GM19025 (cell line): ENCODE measurements at regions not wholly inside any gene's neighbourhood (a gene's known extent, or its start where the extent isn't known, plus 50 kb on each side); places are given as distances from the start of the nearest gene placed in this dataset.

Source experiments
- ATAC-seq: cut with Tn5 transposase; IDR thresholded peaks from one replicate; pipeline ENCODE4 v1.9.1; 2021; ENCODE audit warnings: mild to moderate bottlenecking, low read depth, moderate library complexity; ENCODE audit not compliant: unreplicated experiment

DNA sequence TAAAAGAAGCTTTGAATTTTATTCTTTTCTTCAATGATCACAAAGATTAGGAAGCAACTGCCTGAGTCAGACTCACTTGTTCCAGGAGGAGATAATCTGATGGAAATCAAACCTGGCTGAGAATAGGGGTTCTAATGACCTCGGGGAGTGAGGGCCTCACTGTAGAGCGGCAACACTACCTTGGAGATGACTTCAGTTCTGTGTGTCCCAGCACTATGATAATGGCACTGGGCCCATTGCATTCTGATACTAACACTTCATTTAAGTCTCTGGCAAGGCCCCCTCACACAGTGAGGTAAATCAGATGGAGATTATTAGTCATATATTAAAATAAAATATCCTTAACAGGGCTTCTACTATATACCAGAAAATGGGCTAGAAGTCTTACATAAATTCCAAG lies 233.3 kb upstream of the EGLN3 start:
- ATAC-seq, result no peak

- no peak for ATAC-seq
Measured at GRCh38 chr14:34183478-34183877, 232.6 kb upstream of the EGLN3 start.

DNA sequence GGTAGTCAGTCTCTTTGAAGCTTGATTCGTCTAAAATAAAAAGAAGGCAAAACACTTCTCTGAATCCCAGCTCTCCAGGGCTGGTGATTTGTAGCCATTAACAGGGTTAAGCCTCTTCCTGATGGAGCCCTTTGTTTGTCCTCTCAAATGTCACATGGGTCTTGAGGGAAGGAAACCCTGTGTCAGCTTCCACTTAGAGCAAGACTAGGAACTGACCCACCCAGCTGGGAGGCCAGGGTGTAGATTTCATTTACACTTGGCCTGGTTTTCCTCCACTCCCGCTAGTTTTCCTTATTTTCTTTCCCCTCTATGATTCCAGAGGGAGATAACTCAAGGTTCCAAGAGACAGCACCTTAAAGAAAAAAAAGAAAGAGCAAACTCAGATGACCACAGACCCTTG lies 230.5 kb upstream of the EGLN3 start:
- no peak for ATAC-seq

DNA sequence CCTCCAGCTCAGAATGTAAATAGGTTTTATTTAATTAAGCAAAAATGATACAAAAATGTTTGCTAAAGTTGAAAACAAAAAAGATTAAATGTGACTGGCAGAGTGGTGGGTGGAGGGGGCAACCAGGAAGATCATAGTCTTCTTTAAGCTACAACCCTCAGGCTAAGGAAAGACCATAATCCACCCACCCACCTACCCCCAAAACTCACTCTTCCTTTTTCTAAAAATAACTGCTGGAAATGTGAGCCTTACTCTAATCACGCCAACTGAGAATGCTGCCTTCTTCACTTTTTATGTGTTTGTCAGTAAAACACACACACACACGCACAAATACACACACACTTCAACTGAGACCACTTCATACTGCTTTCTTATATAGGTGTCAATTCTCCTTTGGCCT lies 230.0 kb upstream of the EGLN3 start:
- no peak for ATAC-seq

DNA sequence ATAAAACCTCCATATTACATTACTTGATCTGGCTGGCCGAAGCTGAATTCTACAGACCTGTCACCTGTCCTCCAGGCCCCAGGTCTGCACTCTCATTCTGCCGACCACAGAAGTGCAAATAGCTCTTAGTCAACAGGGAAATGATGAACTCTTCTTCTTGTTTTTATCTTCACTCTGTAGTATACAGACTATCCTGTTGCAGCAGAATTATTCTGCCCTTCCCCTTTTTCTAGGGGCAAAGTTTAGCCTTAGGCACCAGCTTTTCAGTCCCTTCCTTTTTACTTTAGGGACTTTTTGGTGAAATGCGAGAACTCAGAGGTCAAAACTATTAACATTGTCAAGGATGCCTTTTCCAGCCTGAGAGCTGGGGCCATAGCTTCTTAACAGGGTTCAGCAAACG lies 229.6 kb upstream of the EGLN3 start:
- no peak for ATAC-seq

GRCh38 chr14:34179727-34180126 lies 228.9 kb upstream of the EGLN3 start:
- no peak for ATAC-seq

DNA sequence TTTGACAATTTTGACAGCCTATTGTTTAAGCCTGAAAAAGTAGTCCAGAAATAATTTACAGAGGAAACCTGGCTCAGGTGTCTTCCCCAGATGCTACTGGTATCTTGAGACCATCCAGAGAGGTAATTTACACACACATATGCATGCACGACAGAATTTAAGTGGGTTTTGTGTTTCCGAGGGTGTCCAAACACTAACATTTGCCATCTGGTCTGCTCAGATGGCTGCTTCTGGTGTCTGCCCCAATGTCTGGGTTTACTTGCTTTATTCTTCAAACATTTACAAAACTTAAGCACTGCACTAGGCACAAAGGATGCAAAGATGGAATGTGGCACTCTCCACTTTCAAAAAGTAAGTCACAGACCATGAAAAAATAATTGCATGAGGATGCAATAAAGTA lies 226.6 kb upstream of the EGLN3 start:
- no peak for ATAC-seq

DNA sequence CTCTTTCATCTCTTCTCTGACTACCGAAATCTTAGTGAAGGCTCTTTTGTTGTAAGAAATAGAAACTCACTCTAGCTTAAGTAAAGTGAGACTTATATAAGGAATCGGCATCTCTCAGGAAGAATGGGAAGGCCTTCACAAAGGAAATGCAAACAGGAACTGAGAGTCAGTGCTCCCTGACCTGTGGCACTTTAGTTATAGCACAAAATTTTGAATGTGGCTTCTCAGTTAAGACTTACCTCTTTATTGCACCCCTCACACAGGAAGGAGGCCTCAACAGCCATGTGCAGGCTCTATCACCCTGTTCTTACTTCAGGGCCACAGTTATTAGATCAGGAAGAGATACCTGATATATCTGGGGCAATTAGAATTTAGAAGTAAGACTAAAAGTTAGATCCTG lies 224.7 kb upstream of the EGLN3 start:
- ATAC-seq, result no peak

DNA sequence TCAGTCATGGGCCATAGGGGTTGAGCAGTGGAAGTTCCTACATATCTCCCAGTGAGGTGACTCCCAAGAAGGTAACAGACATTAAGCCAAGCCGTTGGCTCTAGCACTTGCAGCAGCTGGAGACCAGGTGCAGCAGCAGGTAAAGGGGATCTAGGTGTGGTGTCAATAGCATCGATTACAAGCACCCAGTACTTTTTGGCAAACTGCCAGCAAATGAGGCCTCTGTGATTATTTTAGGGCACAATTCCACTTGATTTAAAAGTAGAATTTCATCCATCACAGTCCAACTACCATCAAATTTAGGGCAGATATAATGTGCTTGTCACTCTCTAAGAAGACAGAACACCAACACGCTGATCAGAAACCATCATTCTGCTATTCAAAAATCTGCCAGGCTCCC lies 224.1 kb upstream of the EGLN3 start:
- ATAC-seq, result no peak

DNA sequence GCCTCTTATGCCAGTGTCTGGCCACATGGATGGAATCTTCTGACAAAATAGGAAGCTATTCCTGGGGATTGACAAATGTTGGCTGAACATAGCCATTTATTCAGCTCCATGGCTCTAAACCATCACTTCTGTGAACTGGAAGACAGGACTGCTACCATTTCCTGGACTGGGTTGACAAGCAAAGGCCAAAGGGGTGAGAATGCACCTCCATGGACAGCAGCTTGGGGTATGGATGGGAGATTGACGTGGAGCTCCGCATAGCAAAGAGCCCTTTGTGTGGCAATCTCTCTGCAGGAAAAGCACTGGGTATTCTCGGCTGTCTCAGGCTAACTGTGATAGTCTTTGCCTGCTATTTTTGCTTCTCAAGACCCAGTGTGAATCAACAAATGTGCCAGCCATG lies 223.0 kb upstream of the EGLN3 start:
- no peak for ATAC-seq

- no peak for ATAC-seq
Measured at GRCh38 chr14:34172550-34173368, 221.9 kb upstream of the EGLN3 start.

- ATAC-seq, result no peak
Measured at GRCh38 chr14:34172173-34172451, 221.2 kb upstream of the EGLN3 start.

DNA sequence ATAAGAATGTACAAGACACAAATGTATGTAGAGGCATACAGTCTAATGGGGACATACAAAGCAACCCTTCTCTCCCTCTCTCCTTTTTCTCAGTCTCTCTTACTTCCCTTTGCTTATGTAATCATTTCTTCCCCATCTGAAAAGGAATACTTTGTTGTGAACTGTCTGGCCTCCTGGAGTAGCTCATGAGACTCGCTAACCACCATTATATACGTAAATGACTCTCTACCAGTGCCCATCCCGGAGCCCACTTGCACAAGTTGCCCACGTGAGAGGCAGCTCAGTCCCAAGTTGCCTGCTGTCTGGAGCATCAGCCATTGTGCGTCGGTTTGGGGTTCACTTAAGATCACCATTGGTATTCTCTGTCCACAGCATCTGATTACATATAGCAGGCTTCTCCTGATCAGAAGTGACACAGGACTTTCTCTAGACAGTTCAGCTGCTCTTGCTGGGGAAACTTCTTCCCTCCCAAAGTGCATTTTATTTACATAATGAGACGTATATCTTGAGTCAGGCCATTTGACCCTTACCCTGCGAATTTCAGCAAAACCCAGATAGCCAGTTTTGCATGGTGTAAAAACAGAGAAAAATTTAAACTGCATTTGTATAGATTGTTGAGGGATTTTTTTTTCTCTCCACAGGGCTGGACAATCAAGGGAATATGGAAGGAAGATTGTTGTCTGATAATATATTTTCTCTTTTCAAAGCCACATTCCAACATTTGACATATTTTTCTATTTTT lies 220.7 kb upstream of the EGLN3 start:
- no peak for ATAC-seq

DNA sequence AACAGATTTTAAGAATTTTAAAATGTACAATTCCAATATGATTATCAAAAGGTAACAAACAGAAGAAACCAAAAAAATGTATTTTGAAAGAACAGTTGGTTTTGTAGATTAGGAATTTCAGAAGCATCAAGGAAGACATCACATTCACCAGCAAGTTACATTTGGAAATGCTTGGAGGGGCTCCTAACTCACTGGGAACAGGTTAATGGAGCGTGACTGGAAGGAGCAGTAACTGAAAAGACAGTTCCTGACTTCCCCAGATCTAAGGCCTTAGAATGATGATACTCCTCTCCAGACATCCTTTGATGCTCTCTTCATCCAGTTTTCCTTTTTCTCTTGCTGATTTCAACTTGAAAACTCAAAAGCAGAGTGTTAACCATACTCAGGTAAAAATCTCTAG lies 220.0 kb upstream of the EGLN3 start:
- ATAC-seq, result no peak

DNA sequence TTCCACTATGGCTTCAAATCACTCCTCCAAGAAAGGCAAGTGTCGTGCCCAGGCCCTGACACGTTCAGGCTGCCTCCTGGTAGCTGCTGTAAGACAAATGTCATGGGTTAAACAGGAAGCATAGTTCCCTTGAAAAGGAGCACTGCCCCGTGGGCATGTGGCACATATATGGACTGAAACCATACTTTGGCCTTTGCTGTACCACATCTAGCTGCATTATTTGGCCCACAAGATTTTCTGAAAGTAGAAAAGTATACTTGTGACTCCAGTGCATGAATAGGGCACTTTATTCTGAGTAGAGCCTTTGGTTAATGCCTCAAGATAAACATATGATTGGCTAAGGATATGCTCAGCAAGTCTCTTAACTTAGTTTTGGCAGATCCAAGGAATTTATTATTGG lies 218.7 kb upstream of the EGLN3 start:
- no peak for ATAC-seq

DNA sequence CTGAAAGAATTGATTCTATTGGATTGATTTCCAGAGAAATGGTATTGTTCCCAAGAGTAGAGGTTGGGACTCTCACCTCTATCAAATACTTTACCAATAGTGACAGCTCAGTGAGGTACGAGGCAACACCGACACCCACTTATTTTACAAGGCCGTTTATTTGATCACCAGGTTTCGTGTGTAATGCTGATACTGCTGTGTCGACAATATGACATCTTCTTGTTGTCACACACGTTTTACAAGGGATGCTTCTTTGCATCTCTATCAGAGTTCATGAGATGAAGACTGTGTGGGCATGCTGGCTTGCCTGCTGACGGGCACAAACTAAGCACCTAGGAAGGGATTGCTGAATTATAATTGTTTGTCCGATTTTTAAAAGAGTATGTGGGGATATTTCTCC lies 217.8 kb upstream of the EGLN3 start:
- no peak for ATAC-seq

DNA sequence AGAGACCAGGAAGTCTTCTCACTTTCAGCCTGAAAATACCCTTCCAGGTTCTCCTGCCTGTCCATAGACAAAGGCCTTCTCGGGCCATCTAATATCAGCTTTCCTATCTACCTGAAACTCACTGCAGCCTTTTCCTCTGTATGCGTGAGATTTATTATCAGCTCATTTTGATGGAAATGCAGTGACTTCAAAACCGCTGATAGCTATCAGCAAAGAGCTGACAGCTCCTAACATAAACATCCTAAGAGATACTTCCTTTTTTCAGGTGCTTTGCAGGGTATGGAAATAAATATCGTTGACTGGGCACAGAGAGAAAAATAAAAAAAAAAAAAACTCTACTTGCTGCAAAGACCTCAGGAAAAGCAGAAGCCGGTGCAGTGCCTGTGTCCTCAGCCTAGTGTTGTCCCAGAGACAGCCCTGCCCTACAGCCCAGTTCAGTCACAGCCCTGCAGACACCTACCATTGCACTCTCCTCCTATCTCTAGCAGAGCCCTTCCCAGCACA lies 215.0 kb upstream of the EGLN3 start:
- ATAC-seq, result no peak

DNA sequence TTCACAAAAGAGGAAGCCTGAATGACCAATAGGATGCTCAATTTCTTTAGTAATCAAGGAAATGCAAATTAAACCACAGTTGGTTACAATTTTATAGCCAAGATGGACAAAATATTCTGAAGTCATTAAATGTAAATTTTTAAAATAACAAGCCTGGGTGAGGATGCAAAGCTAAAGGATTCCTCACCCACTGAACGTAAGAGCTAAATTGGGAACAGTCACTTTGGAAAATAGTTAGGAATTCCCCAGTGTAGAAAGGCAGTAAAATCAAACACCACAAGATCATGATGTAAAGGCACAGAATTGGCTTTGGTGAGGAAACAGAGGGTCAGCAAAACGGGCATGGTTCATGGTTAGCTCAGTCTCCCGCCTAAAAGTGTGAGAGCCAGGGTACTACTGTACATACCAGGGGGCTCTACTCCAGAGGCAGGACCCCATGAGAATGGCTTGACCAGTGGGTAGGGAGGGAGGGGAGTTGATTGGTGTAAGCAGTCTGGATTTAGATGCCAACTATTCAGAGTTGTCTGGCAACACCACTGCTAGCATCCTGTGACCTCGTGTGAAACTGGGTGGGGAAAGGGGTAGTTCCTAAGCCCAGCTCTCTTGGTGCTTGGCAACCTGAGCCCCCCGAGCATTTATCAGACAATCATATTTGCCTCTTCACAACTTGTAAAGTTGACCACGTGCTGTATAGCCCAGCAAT lies 213.4 kb upstream of the EGLN3 start:
- ATAC-seq, result no peak

GRCh38 chr14:34161351-34162082 lies 210.6 kb upstream of the EGLN3 start:
- ATAC-seq, result no peak

GRCh38 chr14:34160619-34161018 lies 209.7 kb upstream of the EGLN3 start:
- ATAC-seq, result no peak

DNA sequence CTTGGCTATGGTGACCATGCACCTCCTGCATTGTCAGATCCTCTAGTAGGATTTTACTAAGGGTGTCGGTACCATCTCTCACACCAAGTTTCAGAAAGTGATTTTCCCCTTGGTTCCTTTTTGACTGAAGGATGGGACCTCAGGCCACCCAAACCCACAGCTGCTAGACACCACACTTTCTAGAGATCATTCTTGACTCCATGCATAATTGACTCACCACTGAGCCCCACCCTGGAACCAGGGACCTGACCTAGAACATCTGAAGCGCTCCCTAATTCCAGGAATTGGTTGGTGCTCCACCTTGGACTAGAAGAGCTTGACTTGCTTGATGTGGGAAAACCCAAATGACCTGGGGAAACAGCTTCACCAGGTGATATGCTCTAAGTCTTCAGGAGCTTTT lies 206.8 kb upstream of the EGLN3 start:
- ATAC-seq, result no peak
